IPS-NIHi7 (cell line): ENCODE measurements at regions not wholly inside any gene's neighbourhood (a gene's known extent, or its start where the extent isn't known, plus 50 kb on each side); places are given as distances from the start of the nearest gene placed in this dataset.

Source experiments
- DNase-seq: peaks from one replicate; pipeline ENCODE4 v3.0.0; 2012; ENCODE audit warnings: mixed read lengths; ENCODE audit errors: extremely low spot score

GRCh38 chr13:37409756-37410155, 188.8 kb downstream of the POSTN start:
- no peak for DNase-seq

GRCh38 chr13:37407156-37407555, 191.4 kb downstream of the POSTN start:
- DNase-seq = no peak

- no peak for DNase-seq
Measured at GRCh38 chr13:37406031-37406430, 192.5 kb downstream of the POSTN start.

GRCh38 chr13:37403776-37404527, 194.6 kb downstream of the POSTN start:
- no peak for DNase-seq

GRCh38 chr13:37401721-37402120, 196.8 kb downstream of the POSTN start:
- no peak for DNase-seq

- DNase-seq = no peak
Measured at GRCh38 chr13:37397535-37397934, 201.0 kb downstream of the POSTN start.

- no peak for DNase-seq
Measured at GRCh38 chr13:37395544-37395943, 203.0 kb downstream of the POSTN start.

GRCh38 chr13:37392389-37392788, 206.2 kb downstream of the POSTN start:
- DNase-seq = no peak

GRCh38 chr13:37390735-37391134, 207.8 kb downstream of the POSTN start:
- no peak for DNase-seq

- DNase-seq = no peak
Measured at GRCh38 chr13:37385956-37386670, 212.5 kb downstream of the POSTN start.

GRCh38 chr13:37385248-37385647, 213.3 kb downstream of the POSTN start:
- no peak for DNase-seq

GRCh38 chr13:37383856-37384370, 214.7 kb downstream of the POSTN start:
- DNase-seq = no peak

- DNase-seq = no peak
Measured at GRCh38 chr13:37383046-37383445, 215.5 kb downstream of the POSTN start.

- no peak for DNase-seq
Measured at GRCh38 chr13:37382146-37382545, 216.4 kb downstream of the POSTN start.

GRCh38 chr13:37381502-37381901, 217.1 kb downstream of the POSTN start:
- no peak for DNase-seq

- no peak for DNase-seq
Measured at GRCh38 chr13:37379841-37380240, 218.7 kb downstream of the POSTN start.

- no peak for DNase-seq
Measured at GRCh38 chr13:37375724-37376123, 222.8 kb downstream of the POSTN start.

- DNase-seq = no peak
Measured at GRCh38 chr13:37375071-37375470, 223.5 kb downstream of the POSTN start.

- no peak for DNase-seq
Measured at GRCh38 chr13:37369616-37370015, 229.0 kb downstream of the POSTN start.

- no peak for DNase-seq
Measured at GRCh38 chr13:37368501-37368900, 230.1 kb downstream of the POSTN start.

- DNase-seq = no peak
Measured at GRCh38 chr13:37366044-37366770, 232.4 kb downstream of the POSTN start.

- DNase-seq = no peak
Measured at GRCh38 chr13:37365496-37365895, 233.1 kb downstream of the POSTN start.
